ENCODE measurements at regions not wholly inside any gene's neighbourhood (a gene's known extent, or its start where the extent isn't known, plus 50 kb on each side); places are given as distances from the start of the nearest gene placed in this dataset.

DNA sequence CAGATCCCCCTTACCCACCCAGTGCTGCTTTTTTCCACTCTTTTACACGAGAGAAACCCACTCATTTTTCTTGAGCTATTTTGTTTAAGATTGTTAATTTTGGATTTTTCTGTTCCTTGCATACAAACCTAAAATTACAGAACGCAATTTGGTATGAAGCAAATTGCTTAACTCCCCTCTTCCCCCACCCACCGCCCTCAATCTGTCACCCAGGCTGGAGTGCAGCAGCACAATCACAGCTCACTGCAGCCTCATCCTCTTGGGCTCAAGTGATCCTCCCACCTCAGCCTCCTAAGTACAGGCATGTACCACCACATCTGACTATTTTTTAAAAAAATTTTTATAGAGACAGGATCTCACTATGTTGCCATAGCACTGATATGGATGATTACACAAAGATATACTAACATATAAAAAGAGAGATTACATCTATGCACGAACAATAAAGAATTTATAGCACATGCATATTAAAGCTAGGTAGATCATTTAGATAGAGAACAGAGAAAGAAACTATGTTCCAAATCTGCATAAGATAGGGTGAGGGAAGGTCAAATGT is 203.6 kb downstream of the PIK3R1 start:
- TF ChIP-seq POLR2AphosphoS5 (IDR thresholded peaks at IDR 0.05; ENCODE audit: low read depth, low read length) (no peak), SIN3A (IDR thresholded peaks at IDR 0.05; ENCODE audit: borderline replicate concordance, insufficient read depth, low read length) (no peak)

Data from PFSK-1 (cell line).